Osteocyte (in vitro differentiated cells): ENCODE measurements at regions not wholly inside any gene's neighbourhood (a gene's known extent, or its start where the extent isn't known, plus 50 kb on each side); places are given as distances from the start of the nearest gene placed in this dataset.

Experiments
- DNase-seq: peaks from one replicate; pipeline ENCODE4 v3.0.0; 2021; ENCODE audit warnings: mixed read lengths; ENCODE audit not compliant: unreplicated experiment; ENCODE audit errors: extremely low spot score
- H3K27ac Mint-ChIP-seq: one replicate; pipeline ENCODE4 v1.8.0; 2021; ENCODE audit warnings: mild to moderate bottlenecking, mixed read lengths; ENCODE audit not compliant: unreplicated experiment
- H3K27me3 Mint-ChIP-seq: one replicate; pipeline ENCODE4 v1.8.0; 2021; ENCODE audit warnings: mixed read lengths; ENCODE audit not compliant: unreplicated experiment
- H3K36me3 Mint-ChIP-seq: one replicate; pipeline ENCODE4 v1.8.0; 2021; ENCODE audit warnings: mixed read lengths; ENCODE audit not compliant: unreplicated experiment
- H3K4me1 Mint-ChIP-seq: one replicate; pipeline ENCODE4 v1.8.0; 2021; ENCODE audit warnings: mixed read lengths; ENCODE audit not compliant: unreplicated experiment
- H3K4me3 Mint-ChIP-seq: one replicate; pipeline ENCODE4 v1.8.0; 2021; ENCODE audit warnings: mild to moderate bottlenecking, moderate library complexity, mixed read lengths; ENCODE audit not compliant: unreplicated experiment
- H3K9me3 Mint-ChIP-seq: one replicate; pipeline ENCODE4 v1.8.0; 2021; ENCODE audit warnings: mixed read lengths; ENCODE audit not compliant: unreplicated experiment
- TF ChIP-seq, protein P1 (sequence below): fragments of 200-600 bp; sonication (generic); IDR thresholded peaks from 2 replicates; pipeline ENCODE4 v1.5.0; 2021; ENCODE audit warnings: antibody characterized with exemption, mild to moderate bottlenecking, moderate library complexity

DNA sequence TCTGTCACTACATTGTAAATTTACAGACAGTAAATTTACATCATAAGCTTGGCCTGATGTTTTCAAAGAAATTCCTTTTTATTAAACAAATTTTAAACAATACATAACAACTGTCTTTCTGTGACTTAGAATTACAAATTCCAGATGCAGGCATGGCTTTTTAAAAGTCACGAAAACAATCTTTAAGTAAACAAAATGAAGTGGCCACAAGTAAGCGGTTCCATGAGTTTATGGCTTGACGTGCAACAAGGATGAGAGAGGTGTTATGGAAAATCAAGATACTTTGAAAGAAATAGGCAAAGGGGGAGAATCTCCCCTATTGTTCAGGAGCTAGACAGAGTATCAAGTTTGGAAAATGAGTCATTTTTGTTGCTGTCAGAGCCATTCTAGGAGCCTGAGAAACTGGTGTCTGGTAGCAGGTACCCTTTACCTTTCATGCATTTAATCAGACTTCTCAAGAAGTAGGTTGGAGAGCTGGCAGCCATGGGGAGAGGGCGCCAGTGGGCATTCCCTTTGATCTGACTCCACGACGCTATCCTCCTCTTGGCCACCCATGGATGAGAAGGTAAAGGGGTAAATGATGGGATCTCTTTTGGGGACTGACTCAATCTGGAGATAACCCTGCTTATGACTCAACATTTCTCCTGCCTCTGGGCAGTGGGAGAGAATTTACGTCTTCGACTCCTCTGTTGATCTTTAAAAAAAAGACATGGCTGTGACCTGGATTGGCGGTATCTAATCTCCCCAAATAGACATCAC lies 217.2 kb downstream of the SPRY1 start:
- H3K9me3 Mint-ChIP-seq: no peaks in the 10 kb centered on the region
- TF ChIP-seq, protein P1, sequence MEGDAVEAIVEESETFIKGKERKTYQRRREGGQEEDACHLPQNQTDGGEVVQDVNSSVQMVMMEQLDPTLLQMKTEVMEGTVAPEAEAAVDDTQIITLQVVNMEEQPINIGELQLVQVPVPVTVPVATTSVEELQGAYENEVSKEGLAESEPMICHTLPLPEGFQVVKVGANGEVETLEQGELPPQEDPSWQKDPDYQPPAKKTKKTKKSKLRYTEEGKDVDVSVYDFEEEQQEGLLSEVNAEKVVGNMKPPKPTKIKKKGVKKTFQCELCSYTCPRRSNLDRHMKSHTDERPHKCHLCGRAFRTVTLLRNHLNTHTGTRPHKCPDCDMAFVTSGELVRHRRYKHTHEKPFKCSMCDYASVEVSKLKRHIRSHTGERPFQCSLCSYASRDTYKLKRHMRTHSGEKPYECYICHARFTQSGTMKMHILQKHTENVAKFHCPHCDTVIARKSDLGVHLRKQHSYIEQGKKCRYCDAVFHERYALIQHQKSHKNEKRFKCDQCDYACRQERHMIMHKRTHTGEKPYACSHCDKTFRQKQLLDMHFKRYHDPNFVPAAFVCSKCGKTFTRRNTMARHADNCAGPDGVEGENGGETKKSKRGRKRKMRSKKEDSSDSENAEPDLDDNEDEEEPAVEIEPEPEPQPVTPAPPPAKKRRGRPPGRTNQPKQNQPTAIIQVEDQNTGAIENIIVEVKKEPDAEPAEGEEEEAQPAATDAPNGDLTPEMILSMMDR: no peak
- H3K27ac Mint-ChIP-seq: no peak overlapping the region
- H3K4me1 Mint-ChIP-seq: peaks cover 10% of the 10 kb centered on the region
- no peak for DNase-seq
- no peaks in the 10 kb centered on the region for H3K36me3 Mint-ChIP-seq
- H3K4me3 Mint-ChIP-seq: no peak overlapping the region
- H3K27me3 Mint-ChIP-seq: peaks cover 4% of the 10 kb centered on the region

DNA sequence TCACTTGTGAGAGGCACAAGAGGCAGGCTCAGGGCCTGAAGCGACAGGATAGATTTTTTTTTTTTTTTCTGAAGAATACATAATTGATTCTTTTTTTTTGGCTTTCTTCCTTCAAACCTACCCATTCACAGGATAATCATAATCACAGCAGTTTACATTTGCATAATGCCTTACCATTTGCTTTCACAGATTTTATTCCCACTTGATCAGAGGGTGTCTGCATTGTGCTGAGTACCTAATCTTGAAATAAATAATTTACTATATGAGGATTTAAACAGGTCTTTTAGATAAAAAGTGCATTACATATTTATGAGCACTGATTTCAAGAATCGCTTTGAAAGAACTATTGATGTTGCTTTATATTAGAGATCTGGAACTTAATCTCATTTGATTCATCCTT lies 219.3 kb downstream of the SPRY1 start:
- H3K9me3 Mint-ChIP-seq: no peaks in the 10 kb centered on the region
- peaks cover 12% of the 10 kb centered on the region for H3K4me1 Mint-ChIP-seq
- no peaks in the 10 kb centered on the region for H3K36me3 Mint-ChIP-seq
- no peak overlapping the region for H3K4me3 Mint-ChIP-seq
- H3K27ac Mint-ChIP-seq: no peak overlapping the region
- TF ChIP-seq, protein P1: no peak
- DNase-seq: no peak
- H3K27me3 Mint-ChIP-seq: peaks cover 4% of the 10 kb centered on the region

DNA sequence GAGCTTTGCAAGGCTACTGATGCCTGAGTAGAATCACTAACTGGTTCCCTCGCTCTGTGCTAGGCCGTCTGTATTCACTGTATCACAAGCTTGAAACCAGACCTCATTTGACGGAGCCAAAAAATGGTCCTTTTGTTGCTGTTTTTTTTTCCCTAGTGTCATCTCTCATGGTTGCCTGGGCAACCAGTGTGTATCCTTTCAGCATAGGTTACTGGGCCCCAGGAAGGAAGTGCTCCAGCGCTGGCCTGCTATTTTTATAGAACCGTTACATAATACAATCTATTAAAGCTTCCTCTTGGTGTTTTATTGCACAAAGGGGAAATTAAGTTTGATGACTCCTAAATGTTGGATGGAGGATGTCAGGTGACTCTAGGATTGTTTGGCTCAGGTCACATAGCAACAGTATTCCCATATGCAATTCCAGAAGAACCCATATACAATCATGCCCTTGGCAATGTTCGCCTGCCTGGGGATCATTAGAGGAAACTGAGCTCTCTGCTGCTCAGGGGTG lies 220.4 kb downstream of the SPRY1 start:
- Mint-ChIP-seq H3K4me3 (no peak overlapping the region), H3K36me3 (no peaks in the 10 kb centered on the region), H3K27ac (peak overlapping the region; percentile 80), H3K4me1 (peaks cover 19% of the 10 kb centered on the region), H3K27me3 (peaks cover 4% of the 10 kb centered on the region), H3K9me3 (no peaks in the 10 kb centered on the region)
- TF ChIP-seq, protein P1: no peak
- no peak for DNase-seq

DNA sequence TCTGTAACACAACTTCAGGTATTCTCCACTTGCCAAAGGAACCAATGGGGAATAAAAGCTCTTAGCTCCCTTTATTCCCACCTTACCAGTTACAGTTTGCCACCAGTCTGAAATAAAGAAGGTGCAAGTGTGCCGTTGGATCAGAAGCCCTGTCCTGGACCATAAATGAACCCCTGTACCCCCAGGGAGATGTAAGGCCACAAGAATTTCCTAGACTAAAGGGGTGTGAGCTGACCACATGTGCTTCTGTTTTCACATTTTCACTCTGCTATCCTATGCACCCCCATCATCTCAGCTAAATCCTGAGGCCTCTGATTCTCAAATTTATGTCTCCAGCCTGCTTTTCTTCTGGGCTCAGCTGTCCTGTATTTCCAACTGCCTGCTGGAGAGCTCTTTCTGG lies 221.2 kb downstream of the SPRY1 start:
- Mint-ChIP-seq H3K27ac (no peak overlapping the region), H3K27me3 (peaks cover 4% of the 10 kb centered on the region), H3K9me3 (no peaks in the 10 kb centered on the region), H3K4me1 (peaks cover 19% of the 10 kb centered on the region), H3K36me3 (no peaks in the 10 kb centered on the region), H3K4me3 (no peak overlapping the region)
- DNase-seq: no peak
- TF ChIP-seq, protein P1: no peak

DNA sequence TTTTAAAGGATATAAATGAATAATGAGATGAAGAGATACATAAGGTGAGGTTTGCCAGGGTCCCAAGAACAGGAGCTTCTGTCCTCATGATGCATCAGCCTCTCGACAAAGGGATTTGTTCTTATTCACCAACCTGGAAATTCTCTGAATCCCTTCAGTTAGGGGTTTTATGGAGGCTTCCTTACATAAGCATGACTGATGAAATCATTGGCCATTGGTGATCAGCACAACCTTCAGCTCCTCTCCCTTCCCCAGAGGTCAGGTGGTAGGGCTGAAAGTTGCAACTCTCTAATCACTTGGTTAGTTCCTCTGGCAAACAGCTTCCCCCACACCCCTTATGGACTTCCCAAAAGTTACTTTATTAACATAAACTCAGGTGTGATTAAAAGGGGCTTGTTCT lies 222.0 kb downstream of the SPRY1 start:
- Mint-ChIP-seq H3K9me3 (no peaks in the 10 kb centered on the region), H3K27me3 (peaks cover 4% of the 10 kb centered on the region), H3K27ac (no peak overlapping the region), H3K4me1 (peaks cover 19% of the 10 kb centered on the region), H3K4me3 (no peak overlapping the region), H3K36me3 (no peaks in the 10 kb centered on the region)
- no peak for DNase-seq
- TF ChIP-seq, protein P1: no peak
